ENCODE measurements at regions not wholly inside any gene's neighbourhood (a gene's known extent, or its start where the extent isn't known, plus 50 kb on each side); places are given as distances from the start of the nearest gene placed in this dataset.
"Not testable (repeated sequence)": the region's sequence is repeated elsewhere in the genome, so short reads cannot be mapped to it uniquely, and the experiment has no call there.

DNA sequence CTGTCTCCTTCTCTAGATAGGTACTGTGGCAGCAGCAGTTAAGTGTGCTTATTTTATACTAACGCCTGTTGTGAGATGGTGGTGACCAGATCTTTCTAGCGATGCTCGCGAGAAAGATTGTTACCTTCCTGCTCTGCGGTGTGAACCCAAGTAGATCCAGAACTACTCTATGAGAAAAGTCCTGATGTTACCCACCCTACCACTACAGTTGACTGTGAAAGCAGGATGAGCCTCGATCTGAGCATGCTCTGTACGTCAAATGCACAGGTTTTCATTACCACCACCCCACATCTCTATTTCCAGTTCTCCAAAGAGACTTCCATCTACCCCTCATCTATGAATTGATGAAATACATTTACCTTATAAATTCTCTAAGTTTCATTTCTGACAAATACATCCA lies 64.6 kb upstream of the KCTD7 start:
- H3K9me3 ChIP-seq (ENCODE audit: low read length), result no peaks in the 10 kb centered on the region
- peaks cover 21% of the 10 kb centered on the region for H3K36me3 ChIP-seq (ENCODE audit: insufficient read depth, low read length)
- no peaks in the 10 kb centered on the region for H3K4me1 ChIP-seq (ENCODE audit: insufficient read depth, low read length)
- no peak overlapping the region for H2AFZ ChIP-seq (ENCODE audit: low read depth, low read length)
- H3K27me3 ChIP-seq (ENCODE audit: insufficient read depth, low read length), result no peaks in the 10 kb centered on the region
- no peak overlapping the region for H3K4me3 ChIP-seq (ENCODE audit: low read length)

DNA sequence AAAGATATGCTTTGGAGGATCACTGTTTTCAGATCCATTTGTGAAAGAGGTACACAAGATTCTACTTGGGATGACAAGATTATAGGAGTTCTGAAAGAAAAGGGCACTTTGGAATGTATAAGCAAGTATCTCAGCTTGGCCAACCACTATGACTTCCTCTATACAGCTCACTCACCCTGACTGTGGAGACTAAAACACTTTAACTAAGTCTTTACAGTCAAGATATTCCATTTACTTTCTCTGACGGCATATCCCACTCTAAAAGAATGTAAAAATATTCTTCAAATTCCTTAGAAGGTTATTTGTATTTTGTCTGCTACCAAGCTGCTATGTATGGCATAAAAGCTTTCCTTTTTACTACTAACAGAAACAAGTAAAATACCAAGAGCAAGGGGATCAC lies 58.5 kb upstream of the KCTD7 start:
- H3K9me3 ChIP-seq (ENCODE audit: low read length); H3K4me3 ChIP-seq (ENCODE audit: low read length); H3K27me3 ChIP-seq (ENCODE audit: insufficient read depth, low read length); H2AFZ ChIP-seq (ENCODE audit: low read depth, low read length); H3K4me1 ChIP-seq (ENCODE audit: insufficient read depth, low read length): not testable (repeated sequence)
- H3K36me3 ChIP-seq (ENCODE audit: insufficient read depth, low read length), result peaks cover 49% of the 10 kb centered on the region

DNA sequence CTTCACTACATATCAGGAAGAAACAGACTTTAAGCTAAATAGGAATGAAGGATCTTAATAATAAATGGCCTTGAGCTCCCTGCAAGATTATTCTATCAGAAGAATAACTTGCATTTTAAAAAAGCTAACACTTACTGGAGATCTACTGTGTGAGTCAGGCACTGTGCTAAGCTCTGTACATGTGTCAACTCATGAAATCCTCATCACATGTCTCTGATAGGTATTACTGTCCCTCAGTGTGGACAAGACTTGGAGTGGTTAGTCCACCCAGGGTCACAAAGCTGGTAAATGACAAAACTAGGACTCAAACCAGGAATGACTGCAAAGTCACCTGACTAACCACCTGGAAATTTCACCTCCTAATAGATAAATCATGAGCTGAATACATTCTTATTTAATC lies 57.1 kb upstream of the KCTD7 start:
- Histone ChIP-seq H3K9me3 (ENCODE audit: low read length) (no peaks in the 10 kb centered on the region), H3K36me3 (ENCODE audit: insufficient read depth, low read length) (peaks cover 55% of the 10 kb centered on the region), H3K4me1 (ENCODE audit: insufficient read depth, low read length) (no peaks in the 10 kb centered on the region), H3K27me3 (ENCODE audit: insufficient read depth, low read length) (no peaks in the 10 kb centered on the region), H2AFZ (ENCODE audit: low read depth, low read length) (no peak overlapping the region), H3K4me3 (ENCODE audit: low read length) (no peak overlapping the region)

DNA sequence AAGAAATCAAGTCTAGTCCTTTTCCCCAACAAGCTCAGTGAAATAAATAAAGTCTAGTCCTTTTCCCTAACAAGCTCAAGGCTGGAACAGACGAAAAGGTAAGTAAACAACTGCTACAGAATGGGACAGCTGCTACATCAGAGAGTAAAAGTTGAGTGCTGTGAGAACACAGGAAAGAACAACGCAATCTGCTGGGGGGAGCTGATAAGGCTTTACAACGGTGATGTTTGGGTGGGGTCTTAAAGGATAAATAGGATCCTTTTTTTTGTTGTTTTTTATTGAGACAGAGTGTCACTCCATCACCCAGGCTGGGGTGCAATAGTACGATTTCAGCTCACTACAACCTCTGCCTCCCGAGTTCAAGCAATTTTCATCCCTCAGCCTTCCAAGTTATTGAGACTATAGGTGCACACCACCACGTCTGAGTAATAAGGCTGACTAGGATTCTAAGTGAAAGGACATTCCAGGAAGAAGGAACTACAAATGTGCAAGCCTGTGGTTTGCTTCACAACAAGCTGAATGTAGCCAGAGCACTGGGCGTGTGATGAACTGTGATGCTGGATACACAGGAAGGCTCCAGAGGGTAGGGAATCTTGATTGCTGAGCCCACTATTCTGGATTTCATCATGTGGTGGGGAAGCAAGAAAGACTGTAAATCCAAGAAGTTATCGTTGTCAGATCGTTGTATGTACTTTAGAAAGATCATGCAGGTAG lies 54.7 kb upstream of the KCTD7 start:
- H3K4me3 ChIP-seq (ENCODE audit: low read length); H3K4me1 ChIP-seq (ENCODE audit: insufficient read depth, low read length); H3K9me3 ChIP-seq (ENCODE audit: low read length); H3K27me3 ChIP-seq (ENCODE audit: insufficient read depth, low read length); H2AFZ ChIP-seq (ENCODE audit: low read depth, low read length): not testable (repeated sequence)
- peaks cover 48% of the 10 kb centered on the region for H3K36me3 ChIP-seq (ENCODE audit: insufficient read depth, low read length)

DNA sequence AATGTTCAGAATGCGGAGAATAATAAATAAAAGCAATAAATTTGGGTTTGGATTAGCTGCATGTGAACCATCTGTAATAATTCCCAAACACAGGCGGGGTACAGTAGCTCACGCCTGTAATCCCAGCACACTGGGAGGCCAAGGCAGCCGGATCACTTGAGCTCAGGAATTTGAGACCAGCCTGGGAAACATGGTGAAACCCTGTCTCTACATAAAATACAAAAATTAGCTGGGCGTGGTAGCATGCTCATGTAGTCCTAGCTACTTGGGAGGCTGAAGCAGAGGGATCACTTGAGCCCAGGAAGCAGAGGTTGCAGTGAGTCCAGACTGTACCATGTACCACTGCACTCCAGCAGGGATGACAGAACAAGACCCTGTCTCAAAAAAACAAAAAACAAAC lies 53.9 kb upstream of the KCTD7 start:
- not testable (repeated sequence) for H3K4me1 ChIP-seq (ENCODE audit: insufficient read depth, low read length); H3K4me3 ChIP-seq (ENCODE audit: low read length); H3K9me3 ChIP-seq (ENCODE audit: low read length); H3K27me3 ChIP-seq (ENCODE audit: insufficient read depth, low read length); H2AFZ ChIP-seq (ENCODE audit: low read depth, low read length)
- H3K36me3 ChIP-seq (ENCODE audit: insufficient read depth, low read length), result peaks cover 40% of the 10 kb centered on the region

DNA sequence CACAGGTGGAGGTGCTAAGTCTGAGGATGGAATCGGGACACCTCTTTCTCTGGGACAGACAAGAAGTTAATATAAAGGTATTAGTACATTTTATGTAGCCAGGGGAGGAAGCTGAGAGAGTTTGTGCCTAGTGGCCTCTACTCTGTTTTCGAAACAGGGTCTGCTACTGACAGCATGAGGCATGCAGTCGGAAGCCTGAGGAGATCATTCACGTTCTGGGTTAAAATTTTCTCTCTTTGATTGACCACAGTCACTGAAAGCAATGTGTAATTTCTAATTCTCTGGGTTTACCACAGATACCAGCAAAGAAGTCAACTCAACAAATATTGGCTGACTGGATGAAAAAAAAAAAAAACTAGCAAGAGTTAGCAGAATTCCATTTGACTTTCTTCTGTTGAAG lies 53.3 kb upstream of the KCTD7 start:
- H3K27me3 ChIP-seq (ENCODE audit: insufficient read depth, low read length), result no peaks in the 10 kb centered on the region
- no peak overlapping the region for H3K4me3 ChIP-seq (ENCODE audit: low read length)
- H3K4me1 ChIP-seq (ENCODE audit: insufficient read depth, low read length), result no peaks in the 10 kb centered on the region
- peaks cover 40% of the 10 kb centered on the region for H3K36me3 ChIP-seq (ENCODE audit: insufficient read depth, low read length)
- H2AFZ ChIP-seq (ENCODE audit: low read depth, low read length), result no peak overlapping the region
- no peaks in the 10 kb centered on the region for H3K9me3 ChIP-seq (ENCODE audit: low read length)

DNA sequence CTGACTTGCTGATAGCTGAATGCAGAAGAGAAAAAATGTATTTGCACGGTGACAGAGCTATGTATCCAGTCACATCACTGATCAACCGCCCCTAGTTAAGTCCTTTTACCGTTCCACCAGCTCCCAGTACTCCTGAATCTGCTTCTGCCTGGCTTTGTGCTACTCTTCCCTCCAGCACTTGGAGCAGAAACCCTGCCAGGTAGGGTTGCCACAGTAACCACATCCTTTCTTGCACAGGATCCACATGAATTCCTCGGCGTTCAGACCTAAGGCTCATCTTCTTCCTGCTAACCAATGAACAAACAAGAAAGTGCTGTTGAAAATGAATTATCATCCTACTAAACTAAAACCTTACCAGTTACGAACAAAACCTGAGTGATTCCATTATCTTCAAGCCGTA lies 52.0 kb upstream of the KCTD7 start:
- Histone ChIP-seq H3K9me3 (ENCODE audit: low read length) (no peaks in the 10 kb centered on the region), H3K27me3 (ENCODE audit: insufficient read depth, low read length) (no peaks in the 10 kb centered on the region), H3K4me1 (ENCODE audit: insufficient read depth, low read length) (no peaks in the 10 kb centered on the region), H3K36me3 (ENCODE audit: insufficient read depth, low read length) (peaks cover 37% of the 10 kb centered on the region), H3K4me3 (ENCODE audit: low read length) (no peak overlapping the region), H2AFZ (ENCODE audit: low read depth, low read length) (no peak overlapping the region)

Measured in neuron (in vitro differentiated cells).